ENCODE measurements at regions not wholly inside any gene's neighbourhood (a gene's known extent, or its start where the extent isn't known, plus 50 kb on each side); places are given as distances from the start of the nearest gene placed in this dataset.
A peak's percentile ranks its signal among the peaks of the same experiment; 100 is the strongest.

- WGBS, 2 experiments (ENCODE audit: insufficient coverage in 1 of 2, insufficient read length in 1 of 2): 89 to 92% methylated on average over 2 to 6 of the region's 6 CpGs
- peaks cover 2% of the 10 kb centered on the region for H3K36me3 Mint-ChIP-seq (ENCODE audit: low read depth)
- H3K27ac Mint-ChIP-seq: no peak overlapping the region
- peaks cover 3% of the 10 kb centered on the region for H3K9me3 Mint-ChIP-seq
- Histone ChIP-seq H3K4me3 (ENCODE audit: low read length) (no peak overlapping the region), H3K9me3 (ENCODE audit: control insufficient read depth, low read length) (no peaks in the 10 kb centered on the region), H3K27ac (ENCODE audit: low read depth, low read length) (no peak overlapping the region), H3K27me3 (ENCODE audit: control insufficient read depth, insufficient read depth, low read length, poor library complexity, severe bottlenecking) (no peaks in the 10 kb centered on the region), H3K4me1 (ENCODE audit: control insufficient read depth, insufficient read depth, low read length) (no peaks in the 10 kb centered on the region), H3K9ac (ENCODE audit: extremely low read depth, low read length, poor library complexity, severe bottlenecking) (no peak overlapping the region), H3K36me3 (ENCODE audit: control insufficient read depth, insufficient read depth, low read length) (no peaks in the 10 kb centered on the region)
- TF ChIP-seq, protein P1, sequence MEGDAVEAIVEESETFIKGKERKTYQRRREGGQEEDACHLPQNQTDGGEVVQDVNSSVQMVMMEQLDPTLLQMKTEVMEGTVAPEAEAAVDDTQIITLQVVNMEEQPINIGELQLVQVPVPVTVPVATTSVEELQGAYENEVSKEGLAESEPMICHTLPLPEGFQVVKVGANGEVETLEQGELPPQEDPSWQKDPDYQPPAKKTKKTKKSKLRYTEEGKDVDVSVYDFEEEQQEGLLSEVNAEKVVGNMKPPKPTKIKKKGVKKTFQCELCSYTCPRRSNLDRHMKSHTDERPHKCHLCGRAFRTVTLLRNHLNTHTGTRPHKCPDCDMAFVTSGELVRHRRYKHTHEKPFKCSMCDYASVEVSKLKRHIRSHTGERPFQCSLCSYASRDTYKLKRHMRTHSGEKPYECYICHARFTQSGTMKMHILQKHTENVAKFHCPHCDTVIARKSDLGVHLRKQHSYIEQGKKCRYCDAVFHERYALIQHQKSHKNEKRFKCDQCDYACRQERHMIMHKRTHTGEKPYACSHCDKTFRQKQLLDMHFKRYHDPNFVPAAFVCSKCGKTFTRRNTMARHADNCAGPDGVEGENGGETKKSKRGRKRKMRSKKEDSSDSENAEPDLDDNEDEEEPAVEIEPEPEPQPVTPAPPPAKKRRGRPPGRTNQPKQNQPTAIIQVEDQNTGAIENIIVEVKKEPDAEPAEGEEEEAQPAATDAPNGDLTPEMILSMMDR (conservative IDR thresholded peaks at IDR 0.05): no peak
- no peak overlapping the region for H3K4me3 Mint-ChIP-seq
- H3K27me3 Mint-ChIP-seq (ENCODE audit: insufficient read depth): no peaks in the 10 kb centered on the region
- no peaks in the 10 kb centered on the region for H3K4me1 Mint-ChIP-seq
- no peak for DNase-seq
Measured at GRCh38 chr14:37864128-37864527, 268.7 kb downstream of the TTC6 start.

DNA sequence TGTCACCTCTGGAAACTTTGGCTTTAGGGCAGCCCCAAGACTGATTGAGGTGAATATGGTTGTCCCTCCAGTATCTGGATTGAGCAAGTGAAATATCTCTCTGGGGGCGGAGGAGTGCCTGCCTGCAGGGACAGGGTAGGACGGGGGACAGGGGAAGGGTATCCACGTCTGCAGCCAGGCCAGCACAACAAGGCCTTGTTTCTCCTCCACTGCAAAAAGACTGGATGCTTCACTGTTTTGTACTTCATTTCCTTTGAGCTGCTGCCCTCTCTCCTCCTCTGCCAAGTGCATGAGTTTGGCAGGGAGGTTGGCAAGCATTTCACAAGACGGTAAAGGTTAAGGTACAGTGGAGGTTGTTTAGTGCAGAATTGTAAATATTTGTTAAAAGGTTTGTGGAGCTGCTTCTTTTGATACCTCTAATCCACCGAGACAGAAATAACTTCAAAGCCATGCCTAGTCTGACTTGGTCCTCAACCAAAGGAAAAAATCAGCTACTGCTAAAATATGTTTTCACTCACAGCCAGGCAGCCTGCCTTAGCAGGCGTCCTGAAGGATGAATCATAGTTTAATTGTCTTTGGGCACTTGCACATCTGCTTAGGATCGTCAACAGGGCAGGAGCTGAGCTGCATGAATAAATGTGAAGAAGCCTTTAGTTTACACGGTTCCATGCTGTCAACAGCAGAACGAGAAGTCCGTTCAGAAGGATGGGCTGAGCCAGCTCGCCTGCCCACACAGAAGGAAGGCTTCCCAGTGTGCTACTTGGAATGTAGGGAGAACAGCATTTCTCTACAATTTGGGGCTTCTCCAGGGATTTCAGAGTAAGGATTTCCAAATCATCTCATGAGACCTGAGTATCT is 269.7 kb downstream of the TTC6 start:
- no peak overlapping the region for H3K4me3 Mint-ChIP-seq
- TF ChIP-seq, protein P1 (conservative IDR thresholded peaks at IDR 0.05): no peak
- H3K27ac Mint-ChIP-seq: peak overlapping the region; percentile 14
- no peaks in the 10 kb centered on the region for H3K4me1 ChIP-seq (ENCODE audit: control insufficient read depth, insufficient read depth, low read length)
- H3K27me3 Mint-ChIP-seq (ENCODE audit: insufficient read depth): no peaks in the 10 kb centered on the region
- no peaks in the 10 kb centered on the region for H3K36me3 ChIP-seq (ENCODE audit: control insufficient read depth, insufficient read depth, low read length)
- no peaks in the 10 kb centered on the region for H3K27me3 ChIP-seq (ENCODE audit: control insufficient read depth, insufficient read depth, low read length, poor library complexity, severe bottlenecking)
- no peak overlapping the region for H3K27ac ChIP-seq (ENCODE audit: low read depth, low read length)
- 87 to 90% methylated on average over 9 to 11 of the region's 11 CpGs for WGBS, 2 experiments (ENCODE audit: insufficient coverage in 1 of 2, insufficient read length in 1 of 2)
- peaks cover 2% of the 10 kb centered on the region for H3K36me3 Mint-ChIP-seq (ENCODE audit: low read depth)
- no peak overlapping the region for H3K4me3 ChIP-seq (ENCODE audit: low read length)
- no peaks in the 10 kb centered on the region for H3K4me1 Mint-ChIP-seq
- no peak overlapping the region for H3K9ac ChIP-seq (ENCODE audit: extremely low read depth, low read length, poor library complexity, severe bottlenecking)
- H3K9me3 Mint-ChIP-seq: peaks cover 3% of the 10 kb centered on the region
- no peaks in the 10 kb centered on the region for H3K9me3 ChIP-seq (ENCODE audit: control insufficient read depth, low read length)
- no peak for DNase-seq

GRCh38 chr14:37865719-37866549 is 270.5 kb downstream of the TTC6 start:
- H3K27ac Mint-ChIP-seq: no peak overlapping the region
- no peaks in the 10 kb centered on the region for H3K4me1 Mint-ChIP-seq
- peaks cover 3% of the 10 kb centered on the region for H3K9me3 Mint-ChIP-seq
- Histone ChIP-seq H3K27ac (ENCODE audit: low read depth, low read length) (no peak overlapping the region), H3K36me3 (ENCODE audit: control insufficient read depth, insufficient read depth, low read length) (no peaks in the 10 kb centered on the region), H3K9ac (ENCODE audit: extremely low read depth, low read length, poor library complexity, severe bottlenecking) (no peak overlapping the region), H3K4me1 (ENCODE audit: control insufficient read depth, insufficient read depth, low read length) (no peaks in the 10 kb centered on the region), H3K27me3 (ENCODE audit: control insufficient read depth, insufficient read depth, low read length, poor library complexity, severe bottlenecking) (no peaks in the 10 kb centered on the region), H3K4me3 (ENCODE audit: low read length) (no peak overlapping the region), H3K9me3 (ENCODE audit: control insufficient read depth, low read length) (no peaks in the 10 kb centered on the region)
- 85 to 89% methylated on average over 2 to 4 of the region's 4 CpGs for WGBS, 2 experiments (ENCODE audit: insufficient coverage in 1 of 2, insufficient read length in 1 of 2)
- TF ChIP-seq, protein P1 (conservative IDR thresholded peaks at IDR 0.05): no peak
- no peaks in the 10 kb centered on the region for H3K27me3 Mint-ChIP-seq (ENCODE audit: insufficient read depth)
- H3K36me3 Mint-ChIP-seq (ENCODE audit: low read depth): peaks cover 2% of the 10 kb centered on the region
- no peak for DNase-seq
- H3K4me3 Mint-ChIP-seq: no peak overlapping the region
